Activated CD8-positive, alpha-beta memory T cell treated with anti-CD3 and anti-CD28 coated beads for 4 hours (primary cell): ENCODE measurements at regions not wholly inside any gene's neighbourhood (a gene's known extent, or its start where the extent isn't known, plus 50 kb on each side); places are given as distances from the start of the nearest gene placed in this dataset.

Experiments
- DNase-seq, 2 donors: peaks; one replicate each; pipeline ENCODE4 v3.0.0-alpha.2; 2020; ENCODE audit warnings: low read depth in 2 of 2

- no peak for DNase-seq
Measured at GRCh38 chr5:133741396-133741795, 129.1 kb upstream of the FSTL4 start.

DNA sequence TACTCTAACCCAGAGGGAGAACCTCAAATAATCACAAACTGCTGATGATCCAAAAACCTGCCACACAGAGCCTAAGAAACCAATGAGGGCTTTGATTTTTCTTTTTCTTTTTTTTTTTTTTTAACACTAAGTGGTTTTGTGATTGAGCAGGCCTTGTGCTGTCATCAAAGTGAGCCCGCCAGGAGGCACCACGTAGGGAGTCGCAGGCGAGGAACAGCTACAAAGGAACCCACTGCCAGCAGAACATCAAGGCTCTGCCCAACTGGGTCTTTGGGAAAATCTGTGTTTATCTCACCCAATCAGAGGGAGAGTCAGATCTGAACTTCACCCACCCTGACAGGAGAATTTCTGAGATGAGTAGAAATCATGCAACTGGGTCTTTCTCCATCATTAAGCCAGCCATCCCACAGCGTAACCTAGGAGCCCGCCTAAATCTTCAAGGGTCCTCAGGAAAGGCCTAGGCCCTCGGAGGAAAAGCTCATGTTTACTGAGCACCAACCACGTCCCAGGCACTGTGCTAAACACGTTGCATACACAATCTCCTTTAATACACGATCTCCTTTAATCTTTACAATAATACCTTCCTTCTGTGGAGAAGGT is 126.9 kb upstream of the FSTL4 start:
- no peak for DNase-seq

- DNase-seq = no peak
Measured at GRCh38 chr5:133738271-133738670, 125.9 kb upstream of the FSTL4 start.

DNA sequence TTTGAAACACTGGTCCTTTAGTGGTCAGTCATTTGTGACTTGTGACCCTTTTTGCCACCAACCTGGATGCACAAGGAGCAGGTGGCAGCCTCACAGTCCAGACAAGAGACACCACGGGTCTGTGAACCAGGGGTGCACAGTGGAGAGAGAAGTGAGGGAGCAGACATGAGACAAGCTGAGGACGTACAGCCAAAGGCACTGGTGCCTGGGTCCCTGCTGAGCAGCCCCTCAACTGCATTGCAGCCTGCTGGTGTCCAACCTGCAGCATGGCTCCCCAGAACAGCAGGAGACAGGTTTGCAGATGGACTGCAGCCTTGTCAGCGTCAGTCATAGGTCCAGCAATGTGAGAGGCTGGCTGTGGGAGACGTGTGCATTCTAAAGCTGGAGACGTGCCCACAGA is 124.2 kb upstream of the FSTL4 start:
- DNase-seq = no peak

GRCh38 chr5:133735346-133735745 is 123.0 kb upstream of the FSTL4 start:
- DNase-seq = no peak

GRCh38 chr5:133734916-133735315 is 122.6 kb upstream of the FSTL4 start:
- no peak for DNase-seq

- DNase-seq = no peak
Measured at GRCh38 chr5:133732536-133732935, 120.2 kb upstream of the FSTL4 start.

- no peak for DNase-seq
Measured at GRCh38 chr5:133731951-133732350, 119.6 kb upstream of the FSTL4 start.

DNA sequence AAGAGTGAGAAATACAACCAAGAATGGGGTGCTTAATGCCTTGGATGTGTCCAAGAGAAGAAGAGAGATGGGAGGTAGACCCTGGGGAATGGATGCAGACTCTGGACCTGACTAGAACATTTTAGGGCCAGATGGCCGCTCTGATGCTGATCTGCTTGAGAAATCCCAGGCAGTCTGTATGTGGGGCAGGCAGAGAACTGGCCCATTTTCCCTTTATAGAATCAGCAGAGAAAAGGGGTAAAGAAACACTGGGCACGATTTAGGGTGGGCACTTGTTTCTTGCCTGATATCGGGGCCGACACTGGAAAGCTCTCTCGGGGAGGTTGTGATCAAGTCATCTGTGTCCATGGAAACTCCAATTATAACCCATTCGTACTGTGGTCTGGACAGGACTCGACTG is 118.5 kb upstream of the FSTL4 start:
- no peak for DNase-seq

GRCh38 chr5:133730346-133730745 is 118.0 kb upstream of the FSTL4 start:
- no peak for DNase-seq

DNA sequence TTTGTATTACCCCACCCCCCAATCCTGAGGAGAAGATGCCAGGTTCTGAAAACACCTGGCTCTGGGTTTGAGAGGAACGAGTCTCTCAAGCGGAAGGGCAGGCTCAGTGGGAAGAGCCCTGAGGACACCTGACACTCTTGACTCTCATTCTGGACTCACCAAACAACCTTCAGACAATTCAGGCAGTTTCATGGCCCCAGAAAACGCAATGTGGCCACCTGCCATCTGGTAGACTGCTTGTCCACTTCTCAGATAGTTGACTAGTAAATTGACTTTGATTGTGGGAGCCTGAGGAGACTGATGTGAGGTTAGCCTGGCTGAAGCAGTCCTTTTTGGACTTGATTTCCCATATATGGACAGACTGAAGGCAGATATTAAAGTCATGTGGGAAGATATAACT is 117.5 kb upstream of the FSTL4 start:
- DNase-seq = no peak

- DNase-seq = no peak
Measured at GRCh38 chr5:133728475-133728874, 116.1 kb upstream of the FSTL4 start.

DNA sequence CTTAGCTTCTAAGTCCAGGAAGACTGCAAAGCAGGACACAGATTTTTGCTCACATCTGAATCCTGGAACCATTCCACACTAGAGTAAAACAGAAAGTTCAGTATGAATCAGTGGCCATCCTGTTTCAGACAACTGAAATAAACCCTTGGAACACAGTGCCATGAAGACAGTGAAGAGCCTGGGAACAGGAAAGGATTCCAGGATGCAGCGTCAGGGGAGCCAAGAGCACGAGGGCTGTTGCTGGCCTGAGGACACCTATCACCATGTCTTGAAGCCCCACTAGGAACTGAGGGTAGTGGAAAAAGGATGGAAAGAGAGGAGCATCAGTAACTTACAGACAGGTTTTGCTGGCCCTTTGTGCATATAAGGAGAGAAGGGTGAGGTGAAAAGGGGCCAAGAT is 115.3 kb upstream of the FSTL4 start:
- DNase-seq = no peak

GRCh38 chr5:133723651-133724366 is 111.5 kb upstream of the FSTL4 start:
- DNase-seq = no peak

GRCh38 chr5:133723126-133723525 is 110.8 kb upstream of the FSTL4 start:
- DNase-seq = no peak

DNA sequence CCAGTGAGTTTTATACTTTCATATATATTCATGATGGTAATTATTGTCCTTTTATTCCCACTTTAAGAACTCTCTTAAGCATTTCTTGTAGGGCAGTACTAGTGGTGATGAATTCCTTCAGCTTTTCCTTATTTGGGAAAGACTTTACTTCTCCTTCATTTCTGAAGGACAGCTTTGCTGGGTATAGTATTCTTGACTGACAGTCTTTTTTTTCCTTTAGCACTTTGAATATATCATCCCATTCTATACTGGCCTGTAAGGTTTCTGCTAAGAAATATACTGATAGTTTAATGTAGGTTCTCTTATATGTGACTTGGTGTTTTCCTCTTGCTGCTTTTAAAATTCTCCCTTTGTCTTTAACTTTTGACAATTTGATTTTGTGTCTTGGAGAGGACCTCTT is 109.0 kb upstream of the FSTL4 start:
- DNase-seq = no peak

GRCh38 chr5:133718457-133718856 is 106.1 kb upstream of the FSTL4 start:
- DNase-seq = no peak

- no peak for DNase-seq
Measured at GRCh38 chr5:133716532-133717183, 104.3 kb upstream of the FSTL4 start.

DNA sequence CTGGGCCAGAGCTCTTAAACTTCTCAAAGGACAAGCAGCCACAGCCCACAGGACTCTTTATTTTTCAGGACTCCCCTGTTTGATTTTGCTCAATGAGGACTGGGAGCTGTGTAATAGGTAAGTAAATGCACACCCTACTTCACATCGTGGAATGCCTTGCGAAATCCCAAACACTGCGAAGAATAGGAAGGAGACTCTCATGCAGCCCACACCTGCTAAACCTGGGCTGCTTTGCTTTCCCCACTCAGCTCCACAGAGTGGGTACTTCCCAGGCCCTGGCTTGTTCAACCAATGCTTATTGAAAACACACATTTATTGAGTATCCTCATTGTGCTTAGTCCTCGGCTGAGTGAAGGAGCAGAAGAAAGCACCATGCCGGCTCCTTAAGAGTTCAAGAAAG is 103.3 kb upstream of the FSTL4 start:
- no peak for DNase-seq

- no peak for DNase-seq
Measured at GRCh38 chr5:133715216-133715615, 102.9 kb upstream of the FSTL4 start.

DNA sequence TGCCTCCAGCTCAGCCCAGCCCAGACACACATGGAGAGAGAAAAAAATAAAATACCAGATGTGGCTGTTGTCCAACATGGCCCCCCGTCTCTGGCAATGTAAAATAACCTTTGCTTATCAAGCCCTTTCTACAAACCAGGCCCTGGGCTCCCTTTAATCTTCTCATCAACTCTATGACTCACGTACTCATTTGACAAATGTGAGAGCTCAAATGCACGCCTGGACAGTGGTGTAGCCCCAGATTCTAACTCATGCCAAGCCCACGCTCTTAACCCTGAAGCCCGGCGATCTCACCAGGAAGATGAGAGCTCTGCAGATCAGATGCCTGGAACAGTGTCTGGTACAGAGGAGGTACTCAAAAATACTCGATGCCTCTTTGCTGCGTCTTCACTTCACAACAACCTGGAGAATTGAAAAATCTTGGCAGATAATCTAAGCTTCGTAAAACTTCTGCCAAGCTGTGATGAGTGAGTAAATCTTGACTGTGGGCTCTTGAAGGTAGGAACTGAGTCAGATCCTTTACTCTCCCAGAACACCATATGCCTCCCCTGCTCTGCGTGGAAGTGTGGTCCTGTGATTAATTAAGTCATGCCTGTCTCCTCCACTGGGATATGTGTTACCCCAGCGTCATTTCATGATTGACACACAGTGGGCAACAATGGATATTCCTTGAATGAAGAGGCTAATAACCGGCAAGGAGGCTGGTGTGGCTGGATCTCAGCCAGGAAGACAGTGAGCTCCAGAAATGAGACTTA is 102.0 kb upstream of the FSTL4 start:
- DNase-seq = no peak

- DNase-seq = no peak
Measured at GRCh38 chr5:133713751-133714150, 101.4 kb upstream of the FSTL4 start.

DNA sequence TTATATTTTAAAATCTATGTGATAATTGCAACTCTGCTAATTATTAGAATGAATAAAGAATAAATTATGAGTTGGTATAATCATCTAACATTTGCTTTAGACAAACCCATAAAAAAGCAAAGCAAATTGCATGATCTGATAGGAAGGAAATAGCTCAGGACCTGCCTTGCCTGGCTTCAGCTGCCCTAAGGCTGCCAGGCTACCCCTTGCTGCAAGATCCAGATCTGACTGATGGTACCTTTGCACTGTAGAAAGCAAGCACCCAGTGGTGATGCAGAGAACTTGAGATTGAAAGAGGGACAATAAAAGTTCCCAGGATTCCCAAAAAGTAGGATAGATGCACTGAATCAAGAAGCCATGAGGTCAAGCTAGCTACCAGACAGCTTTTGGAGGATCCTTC is 100.9 kb upstream of the FSTL4 start:
- DNase-seq = no peak
